Liver (tissue), 8 donors: ENCODE measurements at regions not wholly inside any gene's neighbourhood (a gene's known extent, or its start where the extent isn't known, plus 50 kb on each side); places are given as distances from the start of the nearest gene placed in this dataset.

Experiments used
- DNase-seq: peaks from one replicate; pipeline ENCODE4 v3.0.0-alpha.2; 2017; ENCODE audit warnings: low spot score
- H3K27ac ChIP-seq, 2 donors: one replicate each; pipeline ENCODE4 v1.7.0; 2013; ENCODE audit warnings: inconsistent platforms in 2 of 2, low read length in 2 of 2, control low read depth in 1 of 2, low read depth in 1 of 2, mild to moderate bottlenecking in 1 of 2
- H3K27me3 ChIP-seq, 4 donors: one replicate each; pipeline versions ENCODE4 v1.6.1 to v1.7.0; 2013; ENCODE audit warnings: low read length in 3 of 4, inconsistent platforms in 1 of 4, mild to moderate bottlenecking in 1 of 4, moderate library complexity in 1 of 4; ENCODE audit not compliant: control insufficient read depth in 4 of 4, insufficient read depth in 4 of 4
- H3K36me3 ChIP-seq, 4 donors: one replicate each; pipeline versions ENCODE4 v1.6.1 to v1.7.0; 2013; ENCODE audit warnings: low read length in 3 of 4, mild to moderate bottlenecking in 3 of 4, low read depth in 1 of 4, moderate library complexity in 1 of 4; ENCODE audit not compliant: control insufficient read depth in 4 of 4, insufficient read depth in 3 of 4
- H3K4me1 ChIP-seq, 4 donors: one replicate each; pipeline versions ENCODE4 v1.6.1 to v1.7.0; 2013; ENCODE audit warnings: low read length in 3 of 4, mild to moderate bottlenecking in 3 of 4, moderate library complexity in 1 of 4; ENCODE audit not compliant: control insufficient read depth in 4 of 4, insufficient read depth in 4 of 4
- H3K4me3 ChIP-seq, 3 donors: one replicate each; pipeline versions ENCODE4 v1.6.1 to v1.7.0; 2013; ENCODE audit warnings: low read length in 3 of 3, control low read depth in 1 of 3, low read depth in 1 of 3, mild to moderate bottlenecking in 1 of 3
- H3K9ac ChIP-seq, 2 donors: one replicate each; pipeline ENCODE4 v1.7.0; 2013; ENCODE audit warnings: low read length in 2 of 2, mild to moderate bottlenecking in 2 of 2, moderate library complexity in 2 of 2, control low read depth in 1 of 2, low read depth in 1 of 2
- H3K9me3 ChIP-seq, 4 donors: one replicate each; pipeline versions ENCODE4 v1.6.1 to v1.7.0; 2013; ENCODE audit warnings: low read length in 3 of 4; ENCODE audit not compliant: control insufficient read depth in 4 of 4
- EGR1 ChIP-seq, 2 donors: IDR thresholded peaks; 2 replicates each; pipeline ENCODE4 v1.6.1; 2016 to 2018; ENCODE audit warnings: antibody characterized with exemption in 2 of 2, low read depth in 2 of 2
- FOXA1 ChIP-seq: IDR thresholded peaks from 2 replicates; pipeline ENCODE4 v1.6.1; 2016; ENCODE audit warnings: antibody characterized with exemption
- FOXA2 ChIP-seq: IDR thresholded peaks from 2 replicates; pipeline ENCODE4 v1.6.1; 2016; ENCODE audit warnings: antibody characterized with exemption
- GABPA ChIP-seq, 2 donors: IDR thresholded peaks in 1 of 2; conservative IDR thresholded peaks in 1 of 2; 2 replicates each; pipeline ENCODE4 v1.6.1; 2016; ENCODE audit warnings: antibody characterized with exemption in 2 of 2, mild to moderate bottlenecking in 1 of 2, moderate library complexity in 1 of 2
- HNF4A ChIP-seq, 2 donors: conservative IDR thresholded peaks; 2 replicates each; pipeline ENCODE4 v1.6.1; 2016; ENCODE audit warnings: antibody characterized with exemption in 2 of 2, mild to moderate bottlenecking in 2 of 2
- HNF4G ChIP-seq: IDR thresholded peaks from 2 replicates; pipeline ENCODE4 v1.6.1; 2016; ENCODE audit warnings: antibody characterized with exemption
- JUND ChIP-seq, 2 donors: IDR thresholded peaks; 2 replicates each; pipeline ENCODE4 v1.6.1; 2016; ENCODE audit warnings: antibody characterized with exemption in 2 of 2
- NR2F2 ChIP-seq: IDR thresholded peaks from 2 replicates; pipeline ENCODE4 v1.6.1; 2016; ENCODE audit warnings: antibody characterized with exemption
- RAD21 ChIP-seq, 2 donors: IDR thresholded peaks; 2 replicates each; pipeline ENCODE4 v1.6.1; 2016; ENCODE audit warnings: antibody characterized with exemption in 2 of 2, mild to moderate bottlenecking in 2 of 2
- RXRA ChIP-seq, 2 donors: IDR thresholded peaks; 2 replicates each; pipeline ENCODE4 v1.6.1; 2017 to 2018; ENCODE audit warnings: antibody characterized with exemption in 2 of 2, mild to moderate bottlenecking in 1 of 2
- SP1 ChIP-seq: IDR thresholded peaks from 2 replicates; pipeline ENCODE4 v1.6.1; 2018; ENCODE audit warnings: antibody characterized with exemption, mild to moderate bottlenecking
- TAF1 ChIP-seq: conservative IDR thresholded peaks from 2 replicates; pipeline ENCODE4 v1.6.1; 2016; ENCODE audit warnings: antibody characterized with exemption, mild to moderate bottlenecking
- YY1 ChIP-seq: IDR thresholded peaks from 2 replicates; pipeline ENCODE4 v1.6.1; 2016; ENCODE audit warnings: antibody characterized with exemption, mild to moderate bottlenecking
- WGBS: extraction: QIAGEN DNeasy Blood & Tissue Kit; methylation state at CpG from one replicate; pipeline ENCODE4 v1.1.7; 2013; 5-methylcytosine and 5-hydroxymethylcytosine counted together
- TF ChIP-seq, protein P1 (sequence below): IDR thresholded peaks from 2 replicates; pipeline ENCODE4 v1.6.1; 2016; ENCODE audit warnings: antibody characterized with exemption
- TF ChIP-seq, protein P2 (sequence below): IDR thresholded peaks from 2 replicates; pipeline ENCODE4 v1.6.1; 2016; ENCODE audit warnings: antibody characterized with exemption
- TF ChIP-seq, protein P3 (sequence below): IDR thresholded peaks from 2 replicates; pipeline ENCODE4 v1.6.1; 2016; ENCODE audit warnings: antibody characterized with exemption, mild to moderate bottlenecking
- TF ChIP-seq, protein P4 (sequence below): fragments of 150-350 bp; IDR thresholded peaks from 2 replicates; pipeline ENCODE4 v1.5.1; 2017; ENCODE audit warnings: improper control_type of control experiment, low read depth, low read length; ENCODE audit not compliant: missing input control
- TF ChIP-seq, protein P5 (sequence below): IDR thresholded peaks from 2 replicates; pipeline ENCODE4 v1.6.1; 2016; ENCODE audit warnings: antibody characterized with exemption
- donor health status: healthy.
- donor health status: healthy.
- donor health status: healthy.
- donor health status: healthy.
- donor health status: healthy.

DNA sequence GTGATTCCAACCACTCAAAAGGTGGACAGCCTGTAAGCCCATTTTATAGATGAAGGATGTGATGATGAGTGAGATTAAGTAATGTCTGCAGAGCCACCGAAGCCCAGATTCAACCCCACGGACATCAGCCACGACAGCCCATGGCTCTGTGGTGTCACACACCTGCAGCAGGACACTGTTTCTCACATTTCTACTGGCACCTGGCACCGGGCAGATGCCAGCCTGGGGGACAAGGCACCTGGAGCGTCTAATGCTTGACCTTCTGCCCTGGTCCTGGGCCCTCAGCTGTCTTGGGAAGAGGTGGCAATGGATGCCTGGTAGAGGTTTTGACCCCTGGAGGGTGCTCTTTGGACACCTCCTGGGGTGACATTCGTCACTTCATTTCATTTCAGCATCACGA, 176.3 kb downstream of the ANAPC1 start:
- H3K27me3 ChIP-seq = no peaks in the 10 kb centered on the region
- H3K9me3 ChIP-seq = peaks cover 0 to 5% (median 0%) of the 10 kb centered on the region in 4 donors
- DNase-seq = no peak
- no peak overlapping the region for H3K4me3 ChIP-seq
- no peak overlapping the region for H3K27ac ChIP-seq
- 93% methylated on average over 7 of the region's 7 CpGs for WGBS
- H3K36me3 ChIP-seq = no peaks in the 10 kb centered on the region
- no peak overlapping the region for H3K9ac ChIP-seq
- TF ChIP-seq RAD21 (IDR thresholded peaks at IDR 0.05) (no peak), EGR1 (IDR thresholded peaks at IDR 0.05; ENCODE audit: low read depth in 2 of 2) (no peak), HNF4G (no peak), JUND (IDR thresholded peaks at IDR 0.05) (no peak), NR2F2 (no peak), TAF1 (no peak), FOXA2 (no peak), RXRA (IDR thresholded peaks at IDR 0.05) (no peak), GABPA (IDR thresholded peaks at IDR 0.05 in 1 of 2, conservative IDR thresholded peaks at IDR 0.05 in 1 of 2) (no peak), YY1 (no peak), FOXA1 (no peak), HNF4A (conservative IDR thresholded peaks at IDR 0.05) (no peak), SP1 (no peak)
- TF ChIP-seq, protein P1, sequence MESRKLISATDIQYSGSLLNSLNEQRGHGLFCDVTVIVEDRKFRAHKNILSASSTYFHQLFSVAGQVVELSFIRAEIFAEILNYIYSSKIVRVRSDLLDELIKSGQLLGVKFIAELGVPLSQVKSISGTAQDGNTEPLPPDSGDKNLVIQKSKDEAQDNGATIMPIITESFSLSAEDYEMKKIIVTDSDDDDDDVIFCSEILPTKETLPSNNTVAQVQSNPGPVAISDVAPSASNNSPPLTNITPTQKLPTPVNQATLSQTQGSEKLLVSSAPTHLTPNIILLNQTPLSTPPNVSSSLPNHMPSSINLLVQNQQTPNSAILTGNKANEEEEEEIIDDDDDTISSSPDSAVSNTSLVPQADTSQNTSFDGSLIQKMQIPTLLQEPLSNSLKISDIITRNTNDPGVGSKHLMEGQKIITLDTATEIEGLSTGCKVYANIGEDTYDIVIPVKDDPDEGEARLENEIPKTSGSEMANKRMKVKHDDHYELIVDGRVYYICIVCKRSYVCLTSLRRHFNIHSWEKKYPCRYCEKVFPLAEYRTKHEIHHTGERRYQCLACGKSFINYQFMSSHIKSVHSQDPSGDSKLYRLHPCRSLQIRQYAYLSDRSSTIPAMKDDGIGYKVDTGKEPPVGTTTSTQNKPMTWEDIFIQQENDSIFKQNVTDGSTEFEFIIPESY = no peak
- TF ChIP-seq, protein P2, sequence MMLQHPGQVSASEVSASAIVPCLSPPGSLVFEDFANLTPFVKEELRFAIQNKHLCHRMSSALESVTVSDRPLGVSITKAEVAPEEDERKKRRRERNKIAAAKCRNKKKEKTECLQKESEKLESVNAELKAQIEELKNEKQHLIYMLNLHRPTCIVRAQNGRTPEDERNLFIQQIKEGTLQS = no peak
- TF ChIP-seq, protein P3, sequence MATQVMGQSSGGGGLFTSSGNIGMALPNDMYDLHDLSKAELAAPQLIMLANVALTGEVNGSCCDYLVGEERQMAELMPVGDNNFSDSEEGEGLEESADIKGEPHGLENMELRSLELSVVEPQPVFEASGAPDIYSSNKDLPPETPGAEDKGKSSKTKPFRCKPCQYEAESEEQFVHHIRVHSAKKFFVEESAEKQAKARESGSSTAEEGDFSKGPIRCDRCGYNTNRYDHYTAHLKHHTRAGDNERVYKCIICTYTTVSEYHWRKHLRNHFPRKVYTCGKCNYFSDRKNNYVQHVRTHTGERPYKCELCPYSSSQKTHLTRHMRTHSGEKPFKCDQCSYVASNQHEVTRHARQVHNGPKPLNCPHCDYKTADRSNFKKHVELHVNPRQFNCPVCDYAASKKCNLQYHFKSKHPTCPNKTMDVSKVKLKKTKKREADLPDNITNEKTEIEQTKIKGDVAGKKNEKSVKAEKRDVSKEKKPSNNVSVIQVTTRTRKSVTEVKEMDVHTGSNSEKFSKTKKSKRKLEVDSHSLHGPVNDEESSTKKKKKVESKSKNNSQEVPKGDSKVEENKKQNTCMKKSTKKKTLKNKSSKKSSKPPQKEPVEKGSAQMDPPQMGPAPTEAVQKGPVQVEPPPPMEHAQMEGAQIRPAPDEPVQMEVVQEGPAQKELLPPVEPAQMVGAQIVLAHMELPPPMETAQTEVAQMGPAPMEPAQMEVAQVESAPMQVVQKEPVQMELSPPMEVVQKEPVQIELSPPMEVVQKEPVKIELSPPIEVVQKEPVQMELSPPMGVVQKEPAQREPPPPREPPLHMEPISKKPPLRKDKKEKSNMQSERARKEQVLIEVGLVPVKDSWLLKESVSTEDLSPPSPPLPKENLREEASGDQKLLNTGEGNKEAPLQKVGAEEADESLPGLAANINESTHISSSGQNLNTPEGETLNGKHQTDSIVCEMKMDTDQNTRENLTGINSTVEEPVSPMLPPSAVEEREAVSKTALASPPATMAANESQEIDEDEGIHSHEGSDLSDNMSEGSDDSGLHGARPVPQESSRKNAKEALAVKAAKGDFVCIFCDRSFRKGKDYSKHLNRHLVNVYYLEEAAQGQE = no peak
- TF ChIP-seq, protein P4, sequence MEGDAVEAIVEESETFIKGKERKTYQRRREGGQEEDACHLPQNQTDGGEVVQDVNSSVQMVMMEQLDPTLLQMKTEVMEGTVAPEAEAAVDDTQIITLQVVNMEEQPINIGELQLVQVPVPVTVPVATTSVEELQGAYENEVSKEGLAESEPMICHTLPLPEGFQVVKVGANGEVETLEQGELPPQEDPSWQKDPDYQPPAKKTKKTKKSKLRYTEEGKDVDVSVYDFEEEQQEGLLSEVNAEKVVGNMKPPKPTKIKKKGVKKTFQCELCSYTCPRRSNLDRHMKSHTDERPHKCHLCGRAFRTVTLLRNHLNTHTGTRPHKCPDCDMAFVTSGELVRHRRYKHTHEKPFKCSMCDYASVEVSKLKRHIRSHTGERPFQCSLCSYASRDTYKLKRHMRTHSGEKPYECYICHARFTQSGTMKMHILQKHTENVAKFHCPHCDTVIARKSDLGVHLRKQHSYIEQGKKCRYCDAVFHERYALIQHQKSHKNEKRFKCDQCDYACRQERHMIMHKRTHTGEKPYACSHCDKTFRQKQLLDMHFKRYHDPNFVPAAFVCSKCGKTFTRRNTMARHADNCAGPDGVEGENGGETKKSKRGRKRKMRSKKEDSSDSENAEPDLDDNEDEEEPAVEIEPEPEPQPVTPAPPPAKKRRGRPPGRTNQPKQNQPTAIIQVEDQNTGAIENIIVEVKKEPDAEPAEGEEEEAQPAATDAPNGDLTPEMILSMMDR = no peak
- TF ChIP-seq, protein P5, sequence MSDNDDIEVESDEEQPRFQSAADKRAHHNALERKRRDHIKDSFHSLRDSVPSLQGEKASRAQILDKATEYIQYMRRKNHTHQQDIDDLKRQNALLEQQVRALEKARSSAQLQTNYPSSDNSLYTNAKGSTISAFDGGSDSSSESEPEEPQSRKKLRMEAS = no peak
- peaks cover 0 to 6% (median 3%) of the 10 kb centered on the region in 4 donors for H3K4me1 ChIP-seq
